Endodermal cell (in vitro differentiated cells): ENCODE measurements at regions not wholly inside any gene's neighbourhood (a gene's known extent, or its start where the extent isn't known, plus 50 kb on each side); places are given as distances from the start of the nearest gene placed in this dataset.
A peak's percentile ranks its signal among the peaks of the same experiment; 100 is the strongest.
"Not testable (repeated sequence)": the region's sequence is repeated elsewhere in the genome, so short reads cannot be mapped to it uniquely, and the experiment has no call there.

ENCODE experiments used
- DNase-seq: peaks from one replicate; pipeline ENCODE4 v3.0.0-alpha.2; 2017
- H3K27ac ChIP-seq: 2 replicates; pipeline ENCODE4 v1.5.1; 2013; ENCODE audit warnings: mild to moderate bottlenecking, low read depth, low read length, moderate library complexity
- H3K27me3 ChIP-seq: 2 replicates; pipeline ENCODE4 v1.6.1; 2013; ENCODE audit warnings: mild to moderate bottlenecking, low read length, moderate library complexity; ENCODE audit not compliant: insufficient read depth, control insufficient read depth, poor library complexity, severe bottlenecking
- H3K36me3 ChIP-seq: 2 replicates; pipeline ENCODE4 v1.7.0; 2013; ENCODE audit warnings: mild to moderate bottlenecking, low read length, moderate library complexity; ENCODE audit not compliant: control insufficient read depth, insufficient read depth
- H3K4me1 ChIP-seq: one replicate; pipeline ENCODE4 v1.7.0; 2013; ENCODE audit warnings: low read length; ENCODE audit not compliant: control insufficient read depth, insufficient read depth
- H3K4me3 ChIP-seq: 2 replicates; pipeline ENCODE4 v1.5.1; 2013; ENCODE audit warnings: mild to moderate bottlenecking, low read length, moderate library complexity
- H3K9ac ChIP-seq: 2 replicates; pipeline ENCODE4 v1.6.1; 2013; ENCODE audit warnings: mild to moderate bottlenecking, low read length, moderate library complexity; ENCODE audit not compliant: poor library complexity, severe bottlenecking; ENCODE audit errors: extremely low read depth
- H3K9me3 ChIP-seq: 2 replicates; pipeline ENCODE4 v1.6.1; 2013; ENCODE audit warnings: mild to moderate bottlenecking, low read length, moderate library complexity; ENCODE audit not compliant: control insufficient read depth
- H3K27ac Mint-ChIP-seq: 2 replicates; pipeline ENCODE4 v1.8.0; 2020; ENCODE audit warnings: mixed read lengths
- H3K27me3 Mint-ChIP-seq: 2 replicates; pipeline ENCODE4 v1.8.0; 2021; ENCODE audit warnings: mild to moderate bottlenecking, mixed read lengths; ENCODE audit not compliant: insufficient read depth
- H3K36me3 Mint-ChIP-seq: 2 replicates; pipeline ENCODE4 v1.8.0; 2020; ENCODE audit warnings: low read depth, mixed read lengths
- H3K4me1 Mint-ChIP-seq: 2 replicates; pipeline ENCODE4 v1.8.0; 2020; ENCODE audit warnings: mixed read lengths
- H3K4me3 Mint-ChIP-seq: 2 replicates; pipeline ENCODE4 v1.8.0; 2020; ENCODE audit warnings: mild to moderate bottlenecking, moderate library complexity, mixed read lengths
- H3K9me3 Mint-ChIP-seq: 2 replicates; pipeline ENCODE4 v1.8.0; 2020; ENCODE audit warnings: mild to moderate bottlenecking, mixed read lengths
- WGBS, 2 experiments: methylation state at CpG; one replicate each; pipeline versions ENCODE4 v1.1.5 to v1.1.7; 2013; ENCODE audit warnings: missing lambda C conversion rate in 2 of 2, mixed read lengths in 1 of 2; ENCODE audit not compliant: insufficient coverage in 1 of 2, insufficient read length in 1 of 2; 5-methylcytosine and 5-hydroxymethylcytosine counted together
- TF ChIP-seq, protein P1 (sequence below): fragments of 200-600 bp; sonication (generic); conservative IDR thresholded peaks from 2 replicates; pipeline ENCODE4 v1.5.0; 2021; ENCODE audit warnings: antibody characterized with exemption, mild to moderate bottlenecking

DNA sequence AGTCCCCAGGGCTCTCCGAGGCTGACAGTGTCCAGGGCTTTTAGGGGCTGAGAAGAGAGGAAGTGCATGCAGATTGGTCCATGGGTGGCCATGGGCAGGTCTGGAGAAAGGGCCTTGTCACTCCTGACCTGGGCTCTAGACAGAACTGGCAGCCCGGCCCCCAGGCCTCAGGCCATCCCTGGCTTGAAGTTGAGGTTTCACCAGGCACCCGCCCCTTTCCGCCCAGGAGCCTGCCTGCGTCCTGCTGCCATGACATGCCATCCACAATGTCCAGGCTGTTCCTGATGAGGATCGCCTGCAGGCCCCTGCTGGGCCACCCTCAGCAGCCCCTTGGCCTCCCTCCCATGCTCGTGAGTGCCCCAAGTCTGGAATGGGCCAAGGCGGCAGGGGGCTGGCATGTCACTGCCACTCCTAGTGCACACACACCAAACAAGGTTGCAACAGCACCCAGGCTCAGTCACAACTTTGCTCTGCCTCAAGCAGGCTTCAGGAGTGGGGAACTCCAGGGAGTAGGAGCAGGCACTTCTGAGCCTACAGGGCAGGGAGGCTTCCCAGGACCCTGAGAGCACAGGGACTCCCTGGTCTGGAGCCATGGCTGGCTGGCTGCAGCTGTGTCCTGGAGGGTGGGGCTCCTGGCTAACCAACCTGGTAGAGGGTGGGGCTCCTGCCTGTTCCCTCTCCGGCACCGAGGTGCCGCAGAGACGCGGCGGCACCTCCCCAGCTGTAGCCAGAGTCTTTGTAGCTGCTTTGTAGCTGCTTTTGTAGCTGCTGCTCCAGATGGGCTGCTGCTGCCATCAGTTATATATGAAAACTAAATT is 1457.1 kb upstream of the GBE1 start:
- Mint-ChIP-seq H3K9me3 (peaks cover 2% of the 10 kb centered on the region), H3K27me3 (no peaks in the 10 kb centered on the region), H3K27ac (no peak overlapping the region), H3K4me1 (no peaks in the 10 kb centered on the region), H3K36me3 (no peaks in the 10 kb centered on the region), H3K4me3 (no peak overlapping the region)
- no peaks in the 10 kb centered on the region for H3K9me3 ChIP-seq
- H3K27me3 ChIP-seq = no peaks in the 10 kb centered on the region
- H3K36me3 ChIP-seq = no peaks in the 10 kb centered on the region
- TF ChIP-seq, protein P1, sequence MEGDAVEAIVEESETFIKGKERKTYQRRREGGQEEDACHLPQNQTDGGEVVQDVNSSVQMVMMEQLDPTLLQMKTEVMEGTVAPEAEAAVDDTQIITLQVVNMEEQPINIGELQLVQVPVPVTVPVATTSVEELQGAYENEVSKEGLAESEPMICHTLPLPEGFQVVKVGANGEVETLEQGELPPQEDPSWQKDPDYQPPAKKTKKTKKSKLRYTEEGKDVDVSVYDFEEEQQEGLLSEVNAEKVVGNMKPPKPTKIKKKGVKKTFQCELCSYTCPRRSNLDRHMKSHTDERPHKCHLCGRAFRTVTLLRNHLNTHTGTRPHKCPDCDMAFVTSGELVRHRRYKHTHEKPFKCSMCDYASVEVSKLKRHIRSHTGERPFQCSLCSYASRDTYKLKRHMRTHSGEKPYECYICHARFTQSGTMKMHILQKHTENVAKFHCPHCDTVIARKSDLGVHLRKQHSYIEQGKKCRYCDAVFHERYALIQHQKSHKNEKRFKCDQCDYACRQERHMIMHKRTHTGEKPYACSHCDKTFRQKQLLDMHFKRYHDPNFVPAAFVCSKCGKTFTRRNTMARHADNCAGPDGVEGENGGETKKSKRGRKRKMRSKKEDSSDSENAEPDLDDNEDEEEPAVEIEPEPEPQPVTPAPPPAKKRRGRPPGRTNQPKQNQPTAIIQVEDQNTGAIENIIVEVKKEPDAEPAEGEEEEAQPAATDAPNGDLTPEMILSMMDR = no peak
- no peaks in the 10 kb centered on the region for H3K4me1 ChIP-seq
- no peak overlapping the region for H3K9ac ChIP-seq
- DNase-seq = no peak
- no peak overlapping the region for H3K27ac ChIP-seq
- 92 to 100% methylated on average over 1 to 14 of the region's 14 CpGs for WGBS, 2 experiments
- H3K4me3 ChIP-seq = no peak overlapping the region

DNA sequence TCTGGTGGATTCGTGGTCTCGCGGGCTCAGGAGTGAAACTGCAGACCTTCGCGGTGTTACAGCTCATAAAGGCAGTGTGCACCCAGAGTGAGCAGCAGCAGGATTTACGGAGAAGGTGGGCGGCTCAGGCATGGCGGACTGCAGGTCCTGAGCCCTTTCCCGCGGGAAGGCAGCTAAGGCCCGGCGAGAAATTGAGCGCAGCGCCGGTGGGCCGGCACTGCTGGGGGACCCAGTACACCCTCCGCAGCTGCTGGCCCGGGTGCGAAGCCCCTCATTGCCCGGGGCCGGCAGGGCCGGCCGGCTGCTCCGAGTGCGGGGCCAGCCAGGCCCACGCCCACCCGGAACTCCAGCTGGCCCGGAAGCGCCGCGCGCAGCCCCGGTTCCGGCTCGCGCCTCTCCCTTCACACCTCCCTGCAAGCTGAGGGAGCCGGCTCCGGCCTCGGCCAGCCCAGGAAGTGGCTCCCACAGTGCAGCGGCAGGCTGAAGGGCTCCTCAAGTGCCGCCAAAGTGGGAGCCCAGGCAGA is 1456.2 kb upstream of the GBE1 start:
- H3K4me3 Mint-ChIP-seq = peak overlapping the region; percentile 44

DNA sequence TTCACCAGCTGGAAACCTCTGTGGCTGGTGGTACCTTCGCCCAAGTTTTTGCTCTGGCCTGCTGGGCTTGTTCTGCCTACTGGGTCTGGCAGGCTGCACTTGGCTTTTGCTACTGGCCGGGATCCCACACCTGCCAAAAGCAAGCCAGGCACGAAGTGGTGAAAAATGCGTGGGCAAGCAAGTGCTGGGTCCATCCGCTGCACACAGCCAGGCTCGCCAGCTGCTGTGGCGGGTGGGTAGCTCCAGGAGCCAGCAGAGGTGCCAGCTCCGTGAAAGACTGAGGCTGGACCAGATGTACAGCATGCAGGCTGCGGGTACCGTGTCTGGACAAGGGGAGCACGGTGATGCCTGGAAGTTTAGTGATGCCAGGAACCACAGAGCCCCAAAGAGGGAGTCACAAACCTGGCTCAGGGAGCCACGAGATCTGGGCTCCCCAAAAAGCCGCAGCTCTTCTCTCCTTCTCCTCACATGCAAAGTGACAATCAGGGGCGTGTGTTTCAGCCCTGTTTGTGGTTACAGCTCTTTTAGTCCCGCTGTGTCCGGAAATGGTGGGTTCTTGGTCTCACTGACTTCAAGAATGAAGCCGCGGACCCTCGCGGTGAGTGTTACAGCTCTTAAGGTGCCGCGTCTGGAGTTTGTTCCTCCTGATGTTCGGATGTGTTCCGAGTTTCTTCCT is 1455.6 kb upstream of the GBE1 start:
- no peak for DNase-seq
- no peak overlapping the region for H3K9ac ChIP-seq
- TF ChIP-seq, protein P1 = no peak

More for the DNA sequence above, 1456.2 kb upstream of the GBE1 start:
- H3K36me3 ChIP-seq, H3K27me3 Mint-ChIP-seq, H3K27ac ChIP-seq, H3K4me1 ChIP-seq, H3K4me3 ChIP-seq, H3K27ac Mint-ChIP-seq, DNase-seq, H3K9ac ChIP-seq, H3K27me3 ChIP-seq, H3K36me3 Mint-ChIP-seq, H3K9me3 ChIP-seq, H3K4me1 Mint-ChIP-seq, H3K9me3 Mint-ChIP-seq: not testable (repeated sequence)
- WGBS, 2 experiments = 90 to 95% methylated on average over 18 to 41 of the region's 41 CpGs

More for the DNA sequence above, 1455.6 kb upstream of the GBE1 start:
- H3K36me3 Mint-ChIP-seq = no peaks in the 10 kb centered on the region
- H3K27me3 Mint-ChIP-seq = no peaks in the 10 kb centered on the region
- H3K27me3 ChIP-seq = no peaks in the 10 kb centered on the region
- peaks cover 2% of the 10 kb centered on the region for H3K9me3 Mint-ChIP-seq
- no peak overlapping the region for H3K27ac Mint-ChIP-seq
- no peaks in the 10 kb centered on the region for H3K4me1 ChIP-seq
- H3K4me1 Mint-ChIP-seq = no peaks in the 10 kb centered on the region
- no peak overlapping the region for H3K27ac ChIP-seq
- no peaks in the 10 kb centered on the region for H3K36me3 ChIP-seq
- H3K4me3 Mint-ChIP-seq = peak overlapping the region; percentile 44
- H3K9me3 ChIP-seq = no peaks in the 10 kb centered on the region
- H3K4me3 ChIP-seq = no peak overlapping the region
- 94% methylated on average over 19 to 24 of the region's 24 CpGs for WGBS, 2 experiments
